ENCODE measurements at regions not wholly inside any gene's neighbourhood (a gene's known extent, or its start where the extent isn't known, plus 50 kb on each side); places are given as distances from the start of the nearest gene placed in this dataset.

- Histone ChIP-seq H3K23ac (ENCODE audit: insufficient read length, low read depth, low read length) (no peak overlapping the region), H4K5ac (ENCODE audit: insufficient read length, low read depth, low read length) (no peak overlapping the region), H2BK12ac (ENCODE audit: insufficient read length, low read depth, low read length) (no peak overlapping the region), H3K4ac (ENCODE audit: low read depth, low read length) (no peak overlapping the region), H3K27me3 (ENCODE audit: insufficient read depth, low read length) (no peaks in the 10 kb centered on the region), H2BK5ac (ENCODE audit: insufficient read length, low read length) (no peak overlapping the region), H2BK120ac (ENCODE audit: low read depth, low read length, poor library complexity, severe bottlenecking) (no peak overlapping the region), H3K4me1 (ENCODE audit: insufficient read depth, low read length) (no peaks in the 10 kb centered on the region; the same call in 1 of the 2 replicates), H3K14ac (ENCODE audit: insufficient read depth, low read length) (no peak overlapping the region), H3K18ac (ENCODE audit: insufficient read length, low read depth, low read length) (no peak overlapping the region), H3K9me3 (ENCODE audit: control insufficient read depth, low read depth, low read length) (no peaks in the 10 kb centered on the region), H3K56ac (ENCODE audit: insufficient read length, low read depth, low read length) (no peak overlapping the region), H3K9ac (ENCODE audit: extremely low read depth, insufficient read length, low read length) (no peak overlapping the region), H3K27ac (ENCODE audit: insufficient read length, low read depth, low read length) (no peak overlapping the region), H2AK5ac (ENCODE audit: insufficient read length, low read length) (no peak overlapping the region), H3K23me2 (ENCODE audit: insufficient read length, low read depth, low read length, poor library complexity, severe bottlenecking) (no peaks in the 10 kb centered on the region), H3T11ph (ENCODE audit: low read length) (no peak overlapping the region), H4K8ac (replicated peaks; ENCODE audit: insufficient read length, low read depth, low read length) (no peak overlapping the region), H4K91ac (ENCODE audit: insufficient read length, low read depth, low read length) (no peak overlapping the region), H2BK15ac (ENCODE audit: low read depth, low read length) (no peak overlapping the region), H2BK20ac (ENCODE audit: low read depth, low read length, poor library complexity, severe bottlenecking) (no peak overlapping the region), H2AFZ (ENCODE audit: low read length) (no peak overlapping the region), H3K79me1 (ENCODE audit: insufficient read depth, low read depth, low read length, poor library complexity, severe bottlenecking) (no peaks in the 10 kb centered on the region), H3K4me2 (ENCODE audit: insufficient read depth, insufficient read length, low read length) (no peak overlapping the region), H4K20me1 (ENCODE audit: control insufficient read depth, insufficient read depth, insufficient read length) (no peaks in the 10 kb centered on the region), H3K79me2 (ENCODE audit: insufficient read depth, low read length) (no peaks in the 10 kb centered on the region)
- WGBS (ENCODE audit: extremely low coverage, insufficient read length, low lambda C conversion rate): no CpG with 5 or more reads among the region's 3 CpGs
- Mint-ChIP-seq H3K27ac (no peak overlapping the region), H3K27me3 (ENCODE audit: low read depth) (peaks cover 2% of the 10 kb centered on the region; the same call in 1 of the 2 replicates), H3K4me3 (no peak overlapping the region), H3K36me3 (ENCODE audit: insufficient read depth in 1 of 3, low read depth in 3 of 3) (peaks cover 0 to 7% (median 0%) of the 10 kb centered on the region in 3 experiments; a peak in 2 of 7 replicates), H3K9me3 (peaks cover 2 to 8% of the 10 kb centered on the region in 2 experiments), H3K4me1 (peaks cover 8 to 12% of the 10 kb centered on the region in 2 experiments)
- DNase-seq: no peak
- TF ChIP-seq CTCF (conservative IDR thresholded peaks at IDR 0.05): no peak
Measured at GRCh38 chr9:18023332-18023731, 444.5 kb downstream of the SH3GL2 start.
